ENCODE measurements at regions not wholly inside any gene's neighbourhood (a gene's known extent, or its start where the extent isn't known, plus 50 kb on each side); places are given as distances from the start of the nearest gene placed in this dataset.

DNA sequence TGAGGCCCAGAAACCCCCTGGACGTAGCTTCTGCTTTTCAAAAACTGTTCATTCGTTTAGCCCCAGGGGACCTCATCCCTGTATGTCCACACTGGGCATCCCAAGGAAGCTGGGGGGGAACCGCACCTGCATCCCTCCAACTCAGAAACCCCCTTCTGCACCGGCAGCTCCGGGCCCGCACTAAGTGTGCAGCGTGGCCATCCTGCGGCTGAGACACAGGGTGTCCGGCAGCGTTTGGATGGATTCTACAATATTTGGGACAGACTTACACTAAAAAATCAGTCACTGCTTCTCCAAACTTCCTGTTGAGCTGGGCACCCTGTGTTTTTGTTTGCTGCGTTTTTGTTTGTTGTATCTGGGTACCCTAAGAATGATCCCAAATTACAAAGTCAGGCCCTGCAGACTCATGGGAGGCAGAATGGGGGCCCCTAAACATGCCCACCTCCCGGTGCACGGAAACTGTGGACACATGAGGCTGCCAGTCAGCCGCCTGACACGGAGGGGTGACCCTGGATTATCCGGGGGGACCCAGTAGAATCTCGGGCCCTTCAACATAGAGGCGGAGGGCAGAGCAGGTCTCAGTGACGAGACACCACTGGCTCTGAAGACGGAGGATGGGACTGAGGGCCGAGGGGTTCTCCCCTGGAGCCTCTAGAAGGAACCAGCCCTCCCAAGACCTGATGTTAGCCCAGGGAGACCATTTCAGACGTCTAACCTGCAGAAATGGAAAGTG lies 88.2 kb upstream of the BHLHE23 start:
- Mint-ChIP-seq H3K9me3 (no peaks in the 10 kb centered on the region), H3K4me3 (no peak overlapping the region), H3K36me3 (ENCODE audit: low read depth) (no peaks in the 10 kb centered on the region), H3K4me1 (ENCODE audit: low read depth) (no peaks in the 10 kb centered on the region), H3K27ac (no peak overlapping the region), H3K27me3 (peaks cover 5% of the 10 kb centered on the region)
- intact Hi-C loops (cut with micrococcal nuclease), result no loop called here

DNA sequence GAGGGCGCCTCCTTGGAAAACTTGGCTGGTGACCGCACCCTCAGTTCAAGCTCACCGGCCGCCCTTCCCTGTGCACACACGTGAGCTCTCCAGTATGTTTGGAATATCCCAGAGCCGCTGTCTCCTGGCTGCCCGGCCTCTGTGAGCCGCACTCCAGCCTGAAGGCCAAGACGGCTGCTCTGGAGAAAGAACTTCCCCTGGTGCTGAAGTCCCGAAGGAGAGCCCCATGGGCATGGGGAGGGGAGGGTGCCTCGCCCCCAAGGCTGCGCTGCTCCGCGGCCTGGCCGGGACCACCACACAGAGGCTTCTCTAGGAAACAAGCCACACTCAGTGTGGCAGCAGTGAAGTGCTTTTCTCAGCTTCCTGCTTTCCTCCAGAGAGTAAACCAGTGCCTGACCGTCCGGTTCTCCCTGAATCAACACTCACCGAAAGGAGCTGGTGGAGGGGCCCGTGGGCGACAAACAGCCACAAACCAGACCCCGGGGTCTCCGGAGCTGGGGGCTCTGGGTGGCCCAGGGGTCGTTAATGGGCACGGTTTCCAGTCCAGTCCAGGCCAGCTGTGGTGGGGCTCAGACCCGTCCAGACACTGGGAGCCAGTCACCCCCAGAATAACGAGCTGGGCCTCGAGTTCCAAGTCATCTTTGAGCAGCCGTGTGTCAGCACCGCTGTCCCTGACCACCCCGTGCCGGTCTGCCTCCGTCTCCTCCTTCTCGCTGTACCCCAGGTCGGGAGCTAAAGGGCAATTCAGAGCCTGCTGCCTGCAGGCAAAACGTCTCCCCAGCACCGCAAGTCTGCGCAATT lies 87.4 kb upstream of the BHLHE23 start:
- intact Hi-C loops (cut with micrococcal nuclease), result no loop called here
- H3K4me3 Mint-ChIP-seq, result no peak overlapping the region
- H3K9me3 Mint-ChIP-seq, result no peaks in the 10 kb centered on the region
- H3K27me3 Mint-ChIP-seq, result peaks cover 5% of the 10 kb centered on the region
- no peak overlapping the region for H3K27ac Mint-ChIP-seq
- H3K4me1 Mint-ChIP-seq (ENCODE audit: low read depth), result no peaks in the 10 kb centered on the region
- no peaks in the 10 kb centered on the region for H3K36me3 Mint-ChIP-seq (ENCODE audit: low read depth)

DNA sequence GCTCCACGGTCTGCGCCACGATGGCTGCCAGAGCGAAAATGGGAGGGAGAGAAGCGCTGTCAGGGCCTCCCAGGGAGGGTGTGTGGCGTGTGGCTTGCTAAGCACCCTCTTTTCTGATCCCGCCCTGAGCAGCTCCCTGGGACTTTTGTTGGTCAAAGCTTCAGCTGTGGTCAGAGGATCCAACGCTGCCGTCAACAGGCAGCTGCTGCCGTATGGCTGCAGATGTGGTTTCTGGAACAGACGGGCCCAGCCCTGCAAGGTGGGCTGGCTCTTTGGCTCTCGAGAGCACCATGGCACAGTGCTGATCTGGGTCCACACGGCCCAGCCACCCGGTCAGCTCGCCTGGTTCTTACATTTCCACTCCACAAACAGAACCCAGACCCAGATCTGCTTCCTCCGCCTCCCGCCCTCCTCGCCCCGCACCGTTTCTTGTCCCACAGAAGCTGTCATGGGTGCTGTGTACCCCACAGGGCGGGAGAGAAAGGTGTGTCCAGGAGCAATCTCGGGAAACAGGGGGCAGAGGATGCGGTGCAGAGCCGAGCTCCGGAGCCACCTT lies 86.0 kb upstream of the BHLHE23 start:
- Mint-ChIP-seq H3K27me3 (peaks cover 5% of the 10 kb centered on the region), H3K36me3 (ENCODE audit: low read depth) (no peaks in the 10 kb centered on the region), H3K27ac (no peak overlapping the region), H3K9me3 (no peaks in the 10 kb centered on the region), H3K4me3 (no peak overlapping the region), H3K4me1 (ENCODE audit: low read depth) (no peaks in the 10 kb centered on the region)
- intact Hi-C loops (cut with micrococcal nuclease), result no loop called here

DNA sequence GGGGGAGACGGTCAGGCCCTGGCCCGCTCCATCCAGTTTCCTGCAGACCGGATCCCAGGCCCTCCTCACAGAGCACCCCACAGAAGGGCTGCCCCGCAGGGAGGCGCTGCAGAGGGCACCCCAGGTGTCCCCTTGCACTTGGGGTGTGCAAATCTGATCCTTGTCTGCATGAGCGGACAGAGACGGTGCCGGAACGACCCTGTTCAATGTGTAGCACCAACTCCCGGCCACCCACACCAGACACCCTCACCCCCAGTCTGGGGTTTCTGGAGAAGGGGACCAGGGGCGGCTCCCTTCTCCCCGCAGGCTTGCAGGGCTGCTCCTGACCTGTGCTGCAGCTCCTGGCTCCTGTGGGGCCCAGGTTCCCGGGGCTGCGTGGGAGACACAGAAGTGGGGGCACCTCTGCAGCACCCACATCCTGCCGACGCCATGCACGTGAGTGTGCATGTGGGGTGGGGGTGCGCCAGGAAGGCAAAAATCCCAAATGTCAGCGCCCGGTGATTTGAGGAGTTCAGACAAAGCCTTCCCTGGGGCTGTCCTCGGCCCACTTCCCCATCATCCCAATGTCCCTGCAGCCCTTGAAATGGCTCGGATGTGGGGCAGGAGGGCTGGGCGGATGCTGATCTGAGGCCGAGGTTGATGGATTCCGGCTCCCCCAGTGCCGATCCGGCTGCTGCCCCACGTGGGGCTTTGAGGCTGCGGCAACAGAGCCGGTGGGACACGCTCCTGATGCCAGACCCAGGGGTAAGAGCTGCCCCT lies 85.3 kb upstream of the BHLHE23 start:
- H3K27ac Mint-ChIP-seq, result no peak overlapping the region

DNA sequence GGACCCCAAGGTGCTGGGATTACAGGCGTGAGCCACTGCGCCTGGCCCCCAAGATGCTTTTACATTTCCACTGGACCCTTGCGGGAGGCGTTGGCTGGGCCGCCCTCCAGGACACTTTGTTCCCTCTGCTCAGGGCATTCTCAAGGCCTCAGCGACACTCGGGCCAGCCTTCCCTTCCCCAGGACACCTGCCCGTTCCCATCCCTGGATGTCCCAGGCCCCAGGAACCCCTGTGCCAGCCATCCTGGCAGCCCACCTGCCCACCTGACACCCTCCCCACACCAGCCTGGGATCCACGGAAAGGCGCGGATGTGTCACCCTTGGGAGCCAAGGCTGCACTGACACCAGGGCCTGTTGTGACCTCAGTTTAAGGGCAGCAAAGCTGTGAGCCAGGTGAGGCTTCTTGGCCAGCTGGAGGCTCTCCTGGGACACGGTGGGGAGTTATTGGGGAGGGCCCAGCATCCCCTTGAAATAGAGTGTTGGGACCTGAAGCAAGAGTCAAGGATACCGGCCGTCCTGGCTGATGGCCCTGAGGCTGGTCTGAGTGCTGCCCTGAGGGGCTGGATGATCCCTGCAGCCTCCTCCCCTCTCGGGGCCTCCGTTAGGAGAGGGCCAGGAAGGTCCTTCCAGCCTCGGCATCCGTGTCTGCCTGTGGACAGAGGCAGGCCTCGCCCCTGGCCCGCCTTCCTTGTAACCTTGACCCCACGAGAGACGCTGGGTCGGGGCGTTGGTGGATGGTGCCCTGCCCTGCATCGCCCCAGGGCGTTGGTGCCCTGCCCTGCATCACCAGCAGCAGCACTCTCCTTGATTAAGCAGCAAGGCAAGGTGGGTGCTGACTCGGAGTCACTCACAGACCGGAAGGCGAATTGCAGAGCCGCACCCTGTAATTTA lies 84.2 kb upstream of the BHLHE23 start:
- Mint-ChIP-seq H3K27me3 (peaks cover 2% of the 10 kb centered on the region), H3K27ac (no peak overlapping the region), H3K36me3 (ENCODE audit: low read depth) (no peaks in the 10 kb centered on the region), H3K4me1 (ENCODE audit: low read depth) (no peaks in the 10 kb centered on the region), H3K9me3 (no peaks in the 10 kb centered on the region), H3K4me3 (no peak overlapping the region)
- intact Hi-C loops (cut with micrococcal nuclease), result no loop called here

More for the DNA sequence above, 85.3 kb upstream of the BHLHE23 start:
- no peaks in the 10 kb centered on the region for H3K4me1 Mint-ChIP-seq (ENCODE audit: low read depth)
- no peak overlapping the region for H3K4me3 Mint-ChIP-seq
- no peaks in the 10 kb centered on the region for H3K9me3 Mint-ChIP-seq
- intact Hi-C loops (cut with micrococcal nuclease), result no loop called here
- H3K27me3 Mint-ChIP-seq, result peaks cover 4% of the 10 kb centered on the region
- H3K36me3 Mint-ChIP-seq (ENCODE audit: low read depth), result no peaks in the 10 kb centered on the region

DNA sequence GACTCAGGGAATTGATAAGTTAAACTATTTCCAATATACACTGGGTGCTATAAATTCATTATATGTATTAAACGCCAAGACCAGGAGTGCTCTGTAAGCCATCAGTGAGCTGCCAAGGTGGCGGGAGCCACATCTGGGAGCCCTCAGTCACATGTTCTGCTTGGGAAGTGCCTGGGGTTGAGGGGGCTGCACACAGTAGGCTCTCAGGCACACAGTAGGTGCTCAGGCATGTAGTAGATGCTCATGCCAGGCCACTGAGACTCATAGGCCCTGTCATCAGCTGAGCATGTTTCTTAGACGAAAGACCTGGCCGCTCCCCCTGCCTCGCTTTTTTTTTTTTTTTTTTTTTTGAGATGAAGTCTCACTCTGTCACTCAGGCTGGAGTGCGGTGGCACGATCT lies 83.3 kb upstream of the BHLHE23 start:
- Mint-ChIP-seq H3K36me3 (ENCODE audit: low read depth) (no peaks in the 10 kb centered on the region), H3K27me3 (peaks cover 4% of the 10 kb centered on the region), H3K4me1 (ENCODE audit: low read depth) (no peaks in the 10 kb centered on the region), H3K9me3 (no peaks in the 10 kb centered on the region), H3K27ac (no peak overlapping the region), H3K4me3 (no peak overlapping the region)
- intact Hi-C loops (cut with micrococcal nuclease), result no loop called here

DNA sequence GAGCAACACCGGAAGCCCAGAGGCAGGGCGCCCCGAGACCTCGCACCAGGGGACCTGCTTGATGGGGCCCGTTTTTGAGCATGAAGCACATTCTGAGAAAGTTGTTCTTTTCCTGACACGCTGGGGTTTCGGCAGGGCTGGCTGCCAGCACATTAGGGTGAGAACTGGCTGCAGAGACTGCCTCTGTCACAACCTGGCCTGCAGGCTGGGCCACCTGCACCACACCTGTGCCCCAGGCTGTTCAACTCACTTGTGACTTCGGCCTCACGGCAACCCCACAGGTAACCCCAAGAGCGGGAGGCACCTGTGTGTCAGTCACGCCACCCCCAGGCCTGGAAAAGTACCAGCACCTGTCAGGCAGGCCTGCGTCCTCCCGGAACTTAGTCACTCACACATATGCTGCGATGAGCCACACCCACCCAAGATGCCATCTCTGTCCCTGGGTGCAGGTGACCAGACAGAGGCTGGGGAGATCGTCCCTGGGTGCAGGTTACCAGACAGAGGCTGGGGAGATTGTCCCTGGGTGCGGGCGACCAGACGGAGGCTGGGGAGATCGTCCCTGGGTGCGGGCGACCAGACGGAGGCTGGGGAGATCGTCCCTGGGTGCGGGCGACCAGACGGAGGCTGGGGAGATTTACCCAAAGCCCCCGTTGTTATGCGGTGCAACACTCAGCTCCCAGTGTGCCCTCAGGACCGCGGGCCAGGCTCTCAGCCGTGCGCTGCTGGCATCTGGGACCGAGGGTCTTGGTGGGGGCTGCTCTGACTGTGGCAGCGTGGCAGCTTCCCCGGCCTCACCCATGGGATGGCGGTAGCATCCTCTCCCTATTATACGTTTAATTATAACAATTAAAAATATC lies 82.5 kb upstream of the BHLHE23 start:
- intact Hi-C loops (cut with micrococcal nuclease), result no loop called here

DNA sequence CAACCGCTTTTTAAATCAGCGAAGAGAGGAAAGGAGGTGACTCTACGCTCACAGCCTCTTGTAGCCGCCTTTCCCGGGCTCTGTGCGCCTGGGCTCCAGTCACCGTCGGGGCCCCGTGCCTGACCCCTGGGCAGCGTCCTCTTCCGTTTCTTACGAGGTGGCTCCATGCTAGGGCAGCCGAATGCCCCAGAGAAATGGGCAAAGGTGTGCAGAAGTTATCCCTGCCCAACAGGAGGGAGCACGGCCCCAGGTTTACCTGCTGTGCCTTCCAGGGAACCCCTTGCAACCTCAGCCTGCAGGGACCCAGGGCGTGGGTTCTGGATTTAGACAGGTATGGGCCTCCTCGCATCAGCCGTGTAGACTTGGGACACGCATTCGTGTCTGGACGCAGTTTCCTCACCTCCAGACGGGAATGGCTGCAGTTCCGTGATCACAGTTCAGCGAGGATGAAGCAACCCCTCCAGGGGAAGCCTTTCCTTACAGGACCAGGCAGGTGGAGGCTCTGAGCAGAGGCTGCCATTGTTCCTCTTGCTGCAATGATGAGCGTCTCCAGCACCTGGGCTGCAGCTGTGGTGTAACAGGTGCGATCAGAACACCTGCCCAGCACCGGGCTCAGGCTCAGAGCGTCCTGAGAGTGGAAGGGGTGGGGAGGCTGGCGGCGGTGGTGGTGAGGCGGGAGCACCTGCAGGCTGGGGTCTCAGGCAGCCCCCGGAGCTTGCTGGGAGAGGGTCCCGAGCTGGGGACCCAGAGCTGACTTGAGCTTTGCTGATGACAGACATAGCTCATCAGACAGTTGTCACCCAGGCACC lies 81.3 kb upstream of the BHLHE23 start:
- Mint-ChIP-seq H3K9me3 (no peaks in the 10 kb centered on the region), H3K36me3 (ENCODE audit: low read depth) (no peaks in the 10 kb centered on the region), H3K27me3 (peaks cover 2% of the 10 kb centered on the region), H3K4me3 (no peak overlapping the region), H3K4me1 (ENCODE audit: low read depth) (no peaks in the 10 kb centered on the region), H3K27ac (no peak overlapping the region)
- intact Hi-C loops (cut with micrococcal nuclease), result no loop called here

More for the DNA sequence above, 82.5 kb upstream of the BHLHE23 start:
- H3K36me3 Mint-ChIP-seq (ENCODE audit: low read depth), result no peaks in the 10 kb centered on the region
- H3K27ac Mint-ChIP-seq, result no peak overlapping the region
- H3K9me3 Mint-ChIP-seq, result no peaks in the 10 kb centered on the region
- H3K4me3 Mint-ChIP-seq, result no peak overlapping the region
- no peaks in the 10 kb centered on the region for H3K4me1 Mint-ChIP-seq (ENCODE audit: low read depth)
- H3K27me3 Mint-ChIP-seq, result peaks cover 2% of the 10 kb centered on the region

DNA sequence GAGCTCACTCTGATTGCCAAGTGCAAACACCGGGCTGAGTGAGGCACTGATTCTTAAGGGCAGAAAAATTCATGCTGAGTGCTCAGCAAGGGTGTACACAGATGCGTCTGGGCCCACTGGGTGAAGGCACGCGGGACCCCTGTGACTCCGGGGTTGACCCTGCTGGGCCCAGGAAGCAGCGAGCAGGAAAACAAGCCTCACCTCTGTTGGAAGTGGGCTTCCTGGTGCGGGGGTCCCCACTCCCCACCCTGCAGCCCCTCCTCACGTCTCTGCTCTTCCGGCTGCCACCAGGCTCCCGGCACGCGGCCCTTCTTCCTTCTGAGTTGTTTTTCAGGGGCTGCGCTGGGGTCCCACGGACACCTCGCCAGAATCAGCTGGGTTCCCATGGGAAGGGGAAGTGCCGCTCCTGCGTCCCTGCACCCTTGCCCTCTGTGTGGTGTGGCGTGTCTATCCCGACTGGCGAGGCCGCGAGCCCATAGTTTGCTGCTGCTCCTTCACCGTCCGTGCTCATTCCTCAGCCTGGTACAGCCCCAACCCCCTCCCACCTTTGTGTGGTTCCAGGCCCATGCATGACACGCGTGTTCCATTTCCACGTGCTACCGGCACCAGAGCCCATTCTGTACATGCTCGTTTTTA lies 80.6 kb upstream of the BHLHE23 start:
- H3K27ac Mint-ChIP-seq, result no peak overlapping the region

DNA sequence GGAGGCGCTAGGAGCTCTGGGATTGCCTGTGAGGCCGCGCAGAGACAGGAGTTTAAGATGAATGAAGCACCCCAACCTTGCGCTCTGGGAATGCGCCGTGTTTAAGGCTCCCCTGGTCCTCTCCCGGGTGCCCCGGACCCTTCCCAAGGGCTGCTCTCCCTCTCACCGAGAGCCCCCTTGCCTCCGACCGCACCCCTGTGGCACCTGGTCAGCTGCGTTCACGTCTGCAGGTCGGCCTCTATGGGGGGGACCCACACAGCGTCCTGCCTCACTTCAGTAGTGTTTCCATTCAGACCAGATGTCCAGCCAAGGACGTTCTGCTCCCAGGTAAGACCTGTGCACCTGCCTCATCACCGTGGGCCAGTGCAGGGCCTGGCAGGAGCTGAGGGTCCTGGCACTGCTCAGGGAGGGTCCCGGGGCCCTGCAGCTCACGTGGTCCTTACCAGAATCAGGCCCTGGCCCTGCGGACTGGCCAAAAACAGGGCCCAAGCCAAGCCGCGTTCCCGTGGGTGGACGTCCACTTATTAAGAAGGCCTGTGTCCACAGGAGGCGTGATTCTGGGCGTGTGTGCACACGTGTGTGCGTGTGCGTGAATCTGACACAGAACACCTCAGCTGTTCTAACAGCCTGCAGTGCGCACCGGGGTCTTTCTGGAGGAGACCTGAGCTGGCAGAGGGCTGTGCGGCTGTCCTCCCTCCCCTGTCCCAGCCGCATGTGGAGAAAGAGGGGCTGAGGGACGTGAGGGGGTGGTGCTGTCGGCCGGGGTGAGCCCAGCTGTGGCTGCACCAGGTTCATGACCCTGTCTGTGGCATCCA lies 79.9 kb upstream of the BHLHE23 start:
- Mint-ChIP-seq H3K4me1 (ENCODE audit: low read depth) (no peaks in the 10 kb centered on the region), H3K4me3 (no peak overlapping the region)

More for the DNA sequence above, 80.6 kb upstream of the BHLHE23 start:
- Mint-ChIP-seq H3K27me3 (peaks cover 6% of the 10 kb centered on the region), H3K4me3 (no peak overlapping the region), H3K36me3 (ENCODE audit: low read depth) (no peaks in the 10 kb centered on the region), H3K4me1 (ENCODE audit: low read depth) (no peaks in the 10 kb centered on the region), H3K9me3 (no peaks in the 10 kb centered on the region)
- intact Hi-C loops (cut with micrococcal nuclease), result no loop called here

More for the DNA sequence above, 79.9 kb upstream of the BHLHE23 start:
- Mint-ChIP-seq H3K27me3 (peaks cover 11% of the 10 kb centered on the region), H3K9me3 (no peaks in the 10 kb centered on the region), H3K36me3 (ENCODE audit: low read depth) (no peaks in the 10 kb centered on the region), H3K27ac (no peak overlapping the region)
- intact Hi-C loops (cut with micrococcal nuclease), result no loop called here

Data from dendritic cell treated with granulocyte-macrophage colony-stimulating factor and Interleukin-4, amounts not matched to agents 40 ng/mL and 50 ng/mL, for 4 days (primary cell).